ENCODE measurements at regions not wholly inside any gene's neighbourhood (a gene's known extent, or its start where the extent isn't known, plus 50 kb on each side); places are given as distances from the start of the nearest gene placed in this dataset.

DNA sequence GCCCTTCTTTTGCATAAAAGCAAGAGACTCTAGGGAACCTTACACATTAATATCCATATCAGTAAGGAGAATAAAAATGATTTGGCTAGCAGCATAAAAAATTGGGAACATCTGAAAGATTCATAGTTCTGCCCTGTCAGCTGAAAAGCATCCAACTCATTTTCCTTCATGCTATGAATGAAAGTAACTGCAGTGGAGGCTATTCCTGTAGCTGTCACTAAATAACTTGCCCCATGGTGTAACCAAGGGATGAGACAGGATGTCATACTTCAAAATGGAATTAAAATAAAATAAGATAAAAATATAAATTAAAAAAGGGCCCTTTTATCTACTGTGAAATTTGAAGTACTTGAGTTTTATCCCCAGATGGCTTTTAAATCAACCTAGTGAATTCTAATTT, 878.8 kb downstream of the C4orf33 start:
- no peak overlapping the region for H3K4me3 ChIP-seq (ENCODE audit: low read depth, low read length)
- TF ChIP-seq MYC (IDR thresholded peaks at IDR 0.05; ENCODE audit: low read depth, low read length) (no peak), MAX (IDR thresholded peaks at IDR 0.05; ENCODE audit: low read depth, low read length) (no peak), CTCF (IDR thresholded peaks at IDR 0.05; ENCODE audit: low read depth, low read length) (no peak), POLR2A (IDR thresholded peaks at IDR 0.05; ENCODE audit: extremely low read depth, insufficient read length) (no peak)
- no peak for DNase-seq (ENCODE audit: low read depth)

DNA sequence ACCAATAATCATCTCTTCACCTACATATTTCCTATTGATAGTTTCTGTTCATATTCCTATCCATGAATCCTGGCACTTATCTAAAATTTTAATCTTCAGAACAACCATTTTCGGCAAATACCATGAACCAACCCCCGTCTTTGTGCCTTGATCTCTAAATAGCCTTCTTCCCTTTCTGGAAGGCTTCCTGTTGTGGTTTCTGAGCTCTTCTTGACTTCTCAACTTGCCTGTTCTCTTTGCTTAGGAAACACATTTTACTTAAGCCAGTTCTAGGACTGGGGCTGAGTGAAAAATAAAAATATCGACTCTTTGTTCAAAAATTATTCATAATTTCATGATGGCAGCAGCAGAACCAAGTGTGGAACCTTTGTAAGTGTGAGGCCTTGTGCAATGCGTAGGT, 882.4 kb downstream of the C4orf33 start:
- no peak overlapping the region for H3K4me3 ChIP-seq (ENCODE audit: low read depth, low read length)
- TF ChIP-seq MYC (IDR thresholded peaks at IDR 0.05; ENCODE audit: low read depth, low read length) (no peak), POLR2A (IDR thresholded peaks at IDR 0.05; ENCODE audit: extremely low read depth, insufficient read length) (no peak), CTCF (IDR thresholded peaks at IDR 0.05; ENCODE audit: low read depth, low read length) (no peak), MAX (IDR thresholded peaks at IDR 0.05; ENCODE audit: low read depth, low read length) (no peak)
- peak; percentile 0 for DNase-seq (ENCODE audit: low read depth)

- TF ChIP-seq MYC (IDR thresholded peaks at IDR 0.05; ENCODE audit: low read depth, low read length) (no peak), CTCF (IDR thresholded peaks at IDR 0.05; ENCODE audit: low read depth, low read length) (no peak), POLR2A (IDR thresholded peaks at IDR 0.05; ENCODE audit: extremely low read depth, insufficient read length) (no peak), MAX (IDR thresholded peaks at IDR 0.05; ENCODE audit: low read depth, low read length) (no peak)
- no peak overlapping the region for H3K4me3 ChIP-seq (ENCODE audit: low read depth, low read length)
- DNase-seq (ENCODE audit: low read depth), result no peak
These were observed 893.0 kb downstream of the C4orf33 start for GRCh38 chr4:129988957-129989356.

- DNase-seq (ENCODE audit: low read depth), result no peak
- H3K4me3 ChIP-seq (ENCODE audit: low read depth, low read length), result no peak overlapping the region
- TF ChIP-seq MAX (IDR thresholded peaks at IDR 0.05; ENCODE audit: low read depth, low read length) (no peak), POLR2A (IDR thresholded peaks at IDR 0.05; ENCODE audit: extremely low read depth, insufficient read length) (no peak), MYC (IDR thresholded peaks at IDR 0.05; ENCODE audit: low read depth, low read length) (no peak), CTCF (IDR thresholded peaks at IDR 0.05; ENCODE audit: low read depth, low read length) (no peak)
These were observed 898.8 kb downstream of the C4orf33 start for GRCh38 chr4:129994715-129995114.

DNA sequence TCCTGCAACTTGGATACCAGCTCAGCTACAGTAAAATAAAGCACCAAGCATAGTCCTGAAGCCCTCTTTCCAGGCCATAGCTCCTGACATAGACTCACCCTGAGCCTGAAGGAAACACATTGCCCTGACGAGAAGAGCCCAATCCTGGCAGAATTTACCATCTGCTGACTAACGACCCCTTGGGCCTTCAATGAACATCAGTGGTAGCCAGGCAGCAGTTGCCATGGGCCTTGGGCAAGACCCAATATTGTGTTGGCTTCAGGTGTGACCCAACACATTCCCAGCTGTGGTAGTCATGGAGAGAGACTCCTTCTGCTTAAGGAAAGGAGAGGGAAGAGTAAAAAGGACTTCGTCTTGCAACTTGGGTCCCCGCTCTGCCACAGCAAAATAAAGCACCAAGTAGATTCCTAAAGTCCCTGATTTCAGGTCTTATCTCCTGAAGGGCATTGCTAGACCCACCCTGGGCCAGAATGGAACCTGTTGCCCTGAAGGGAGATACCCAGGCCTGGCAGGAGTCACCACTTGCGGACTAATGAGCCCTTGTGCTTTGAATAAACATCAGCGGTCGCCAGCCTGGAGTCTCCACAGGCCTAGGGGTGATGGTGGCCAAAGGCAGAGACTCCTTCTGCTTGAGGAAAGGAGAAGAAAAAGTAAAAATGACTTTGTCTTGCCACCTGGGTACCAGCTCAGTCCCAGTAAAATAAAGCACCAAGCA, 902.6 kb downstream of the C4orf33 start:
- H3K4me3 ChIP-seq (ENCODE audit: low read depth, low read length), result no peak overlapping the region
- no peak for DNase-seq (ENCODE audit: low read depth)
- no peak for TF ChIP-seq MAX (IDR thresholded peaks at IDR 0.05; ENCODE audit: low read depth, low read length)
- no peak for TF ChIP-seq MYC (IDR thresholded peaks at IDR 0.05; ENCODE audit: low read depth, low read length)
- no peak for TF ChIP-seq CTCF (IDR thresholded peaks at IDR 0.05; ENCODE audit: low read depth, low read length)
- no peak for TF ChIP-seq POLR2A (IDR thresholded peaks at IDR 0.05; ENCODE audit: extremely low read depth, insufficient read length)
